Mucosa of descending colon (tissue), 3 donors: ENCODE measurements at regions not wholly inside any gene's neighbourhood (a gene's known extent, or its start where the extent isn't known, plus 50 kb on each side); places are given as distances from the start of the nearest gene placed in this dataset.
"Not testable (repeated sequence)": the region's sequence is repeated elsewhere in the genome, so short reads cannot be mapped to it uniquely, and the experiment has no call there.

Experiments
- ATAC-seq: fragments of 200-7000 bp; cut with Tn5 transposase; one replicate; pipeline ENCODE4 v1.9.1; 2020; ENCODE audit warnings: mild to moderate bottlenecking, moderate library complexity
- DNase-seq, 3 donors: peaks; one replicate each; pipeline ENCODE4 v3.0.0-alpha.2; 2020
- H3K36me3 ChIP-seq: fragments of 200-600 bp; one replicate; pipeline ENCODE4 v1.8.0; 2021; ENCODE audit warnings: low read depth, mild to moderate bottlenecking
- H3K4me1 ChIP-seq: fragments of 200-600 bp; one replicate; pipeline ENCODE4 v1.8.0; 2021; ENCODE audit warnings: low read depth, mild to moderate bottlenecking
- H3K4me3 ChIP-seq: fragments of 200-600 bp; one replicate; pipeline ENCODE4 v1.8.0; 2021; ENCODE audit warnings: mild to moderate bottlenecking
- H3K9me3 ChIP-seq: fragments of 200-600 bp; one replicate; pipeline ENCODE4 v1.8.0; 2021; ENCODE audit warnings: mild to moderate bottlenecking
- CTCF ChIP-seq: fragments of 200-600 bp; IDR thresholded peaks from one replicate; pipeline ENCODE4 v1.8.0; 2022; ENCODE audit warnings: antibody characterized with exemption, mild to moderate bottlenecking
- intact Hi-C, 2 donors: fragments of 100-400 bp; cut with DNase I in 1 of 2; cut with micrococcal nuclease in 1 of 2; formaldehyde crosslinking; loops; one replicate each; pipeline versions ENCODE4 v1.11.0 to v1.11.1; 2022; cut with DNase I, micrococcal nuclease
- donor health status: DM: no; HTN: no; CAD: no; lungs with moderate emphysema.
- donor health status: DM: no; HTN: no; CAD: no.
- donor health status: DM: no; HTN: yes; CAD: no.

GRCh38 chr6:132190815-132191175, 210.5 kb downstream of the MOXD1 start:
- ATAC-seq (no peak), DNase-seq (no peak)
- Histone ChIP-seq H3K36me3 (no peaks in the 10 kb centered on the region), H3K4me1 (no peaks in the 10 kb centered on the region), H3K4me3 (no peak overlapping the region), H3K9me3 (no peaks in the 10 kb centered on the region)
- intact Hi-C loops: no loop called here
- TF ChIP-seq CTCF: no peak

- H3K4me1 ChIP-seq: no peaks in the 10 kb centered on the region
- TF ChIP-seq CTCF: no peak
- H3K36me3 ChIP-seq: no peaks in the 10 kb centered on the region
- ATAC-seq: no peak
- H3K4me3 ChIP-seq: no peak overlapping the region
- intact Hi-C loops: no loop called here
- no peaks in the 10 kb centered on the region for H3K9me3 ChIP-seq
- no peak for DNase-seq
Measured at GRCh38 chr6:132190097-132190814, 211.0 kb downstream of the MOXD1 start.

GRCh38 chr6:132188556-132189264, 212.6 kb downstream of the MOXD1 start:
- H3K36me3 ChIP-seq: no peaks in the 10 kb centered on the region
- TF ChIP-seq CTCF: no peak
- intact Hi-C loops: no loop called here
- DNase-seq: no peak
- H3K9me3 ChIP-seq: no peaks in the 10 kb centered on the region
- no peak overlapping the region for H3K4me3 ChIP-seq
- ATAC-seq: no peak
- no peaks in the 10 kb centered on the region for H3K4me1 ChIP-seq

GRCh38 chr6:132187816-132188215, 213.5 kb downstream of the MOXD1 start:
- H3K4me3 ChIP-seq: no peak overlapping the region
- TF ChIP-seq CTCF: no peak
- intact Hi-C loops: no loop called here
- H3K9me3 ChIP-seq: no peaks in the 10 kb centered on the region
- ATAC-seq (no peak), DNase-seq (no peak)
- H3K36me3 ChIP-seq: no peaks in the 10 kb centered on the region
- H3K4me1 ChIP-seq: no peaks in the 10 kb centered on the region

- ATAC-seq, H3K4me1 ChIP-seq, H3K9me3 ChIP-seq, DNase-seq, intact Hi-C loops, H3K36me3 ChIP-seq, H3K4me3 ChIP-seq: not testable (repeated sequence)
Measured at GRCh38 chr6:132184966-132185365, 216.3 kb downstream of the MOXD1 start.

GRCh38 chr6:132179955-132180354, 221.3 kb downstream of the MOXD1 start:
- Histone ChIP-seq H3K4me3 (no peak overlapping the region), H3K36me3 (no peaks in the 10 kb centered on the region), H3K9me3 (peaks cover 4% of the 10 kb centered on the region), H3K4me1 (no peaks in the 10 kb centered on the region)
- intact Hi-C loops: no loop called here
- DNase-seq (no peak), ATAC-seq (no peak)
- no peak for TF ChIP-seq CTCF
